Erythroblast (primary cell): ENCODE measurements at regions not wholly inside any gene's neighbourhood (a gene's known extent, or its start where the extent isn't known, plus 50 kb on each side); places are given as distances from the start of the nearest gene placed in this dataset.
"Not testable (repeated sequence)": the region's sequence is repeated elsewhere in the genome, so short reads cannot be mapped to it uniquely, and the experiment has no call there.

Experiments
- DNase-seq, 2 experiments: peaks; one replicate each; lab custom pipeline; 2025; lab: John Stamatoyannopoulos, UW
- GATA1 ChIP-seq: IDR thresholded peaks from 2 replicates; pipeline ENCODE4 v1.6.1; 2011; ENCODE audit warnings: low read depth, mild to moderate bottlenecking, control low read depth, low read length, moderate library complexity
- POLR2A ChIP-seq: IDR thresholded peaks from 2 replicates; pipeline ENCODE4 v1.6.1; 2011; ENCODE audit warnings: mild to moderate bottlenecking, low read length

GRCh38 chr18:61651145-61651879 lies 241.5 kb downstream of the RNF152 start:
- TF ChIP-seq POLR2A (no peak), GATA1 (no peak)
- DNase-seq, result no peak

- DNase-seq, result no peak
- TF ChIP-seq POLR2A (no peak), GATA1 (no peak)
These were observed 248.7 kb downstream of the RNF152 start for GRCh38 chr18:61643884-61644647.

DNA sequence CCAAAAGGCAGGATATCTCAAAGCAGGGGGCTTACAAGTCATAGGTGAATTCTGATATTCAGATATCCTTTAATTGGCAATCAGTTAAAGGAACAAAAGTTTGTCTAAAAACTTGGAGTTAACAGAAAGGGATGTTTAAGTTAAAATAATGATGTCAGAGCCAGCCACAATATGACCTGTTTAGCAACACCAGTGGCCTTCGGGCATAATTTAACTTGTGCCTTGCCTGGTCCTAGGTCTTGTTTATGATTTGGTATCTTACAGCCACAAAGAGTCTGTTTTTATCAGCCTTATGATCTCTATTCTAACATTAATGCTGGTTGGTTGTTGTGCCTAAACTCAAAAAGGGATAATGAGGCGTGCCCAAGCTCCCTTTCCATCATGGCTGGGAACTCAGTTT lies 252.9 kb downstream of the RNF152 start:
- TF ChIP-seq POLR2A (no peak), GATA1 (no peak)
- DNase-seq, result no peak

DNA sequence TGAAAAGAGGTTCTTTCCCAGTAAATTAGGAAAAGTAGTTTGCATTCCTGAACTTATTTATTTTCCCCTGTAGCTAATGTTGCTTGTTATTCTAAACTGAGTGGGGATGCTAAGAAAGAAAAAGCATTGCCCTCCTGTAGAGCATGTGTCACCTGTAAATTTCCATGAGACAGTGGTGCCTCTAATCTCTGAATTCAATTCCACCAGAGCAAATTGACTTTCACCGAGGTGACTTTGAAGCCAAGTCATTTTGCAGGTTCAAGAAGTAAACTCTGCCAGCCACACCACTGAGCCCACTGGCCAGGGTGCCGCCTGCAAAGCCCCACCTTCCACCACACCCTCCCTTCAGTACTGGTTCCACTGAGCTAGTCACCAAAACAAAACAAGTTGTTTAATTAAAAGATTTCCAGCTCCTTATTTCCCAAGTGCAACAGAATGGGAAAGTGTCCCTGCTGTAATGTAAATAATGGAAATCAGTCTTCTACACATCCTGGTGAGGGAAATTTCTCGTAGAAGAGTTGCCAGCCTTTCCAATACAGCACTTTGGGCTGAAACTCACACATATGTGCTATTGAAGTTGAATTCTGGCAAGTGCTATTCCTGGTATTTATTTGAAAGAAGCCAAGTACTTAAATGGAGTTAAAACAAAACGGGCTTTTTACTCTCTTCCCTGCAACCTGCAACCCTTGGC lies 254.8 kb downstream of the RNF152 start:
- TF ChIP-seq POLR2A, result no peak
- TF ChIP-seq GATA1, result no peak
- no peak for DNase-seq

DNA sequence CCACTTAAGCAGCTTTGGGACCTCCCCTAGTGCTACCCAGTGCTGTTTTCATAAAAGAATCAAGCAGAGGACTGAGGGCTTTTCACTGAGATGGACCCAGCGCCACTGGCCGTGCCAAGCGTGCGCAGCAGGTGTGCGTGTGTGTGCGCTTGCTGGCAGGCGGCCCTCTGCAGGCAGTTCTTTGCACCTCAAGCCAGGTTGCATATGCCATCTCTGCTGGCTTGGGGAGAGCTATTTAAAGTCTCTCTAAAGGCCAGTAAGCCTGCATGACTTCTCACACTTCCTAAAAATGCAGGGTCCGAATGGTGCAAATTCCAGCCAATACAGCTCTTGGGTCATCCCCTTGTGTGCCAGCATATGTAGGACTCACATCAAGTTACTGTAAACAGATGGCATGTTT lies 255.5 kb downstream of the RNF152 start:
- DNase-seq, result no peak

GRCh38 chr18:61635901-61636528 lies 256.8 kb downstream of the RNF152 start:
- peak; percentile 48 to 70 for DNase-seq

More for the DNA sequence above, 255.5 kb downstream of the RNF152 start:
- TF ChIP-seq POLR2A (no peak), GATA1 (no peak)

GRCh38 chr18:61628085-61628484 lies 264.7 kb downstream of the RNF152 start:
- TF ChIP-seq POLR2A (no peak), GATA1 (no peak)
- no peak for DNase-seq

More at GRCh38 chr18:61635901-61636528, 256.8 kb downstream of the RNF152 start:
- TF ChIP-seq POLR2A (no peak), GATA1 (no peak)

- DNase-seq, result not testable (repeated sequence)
These were observed 268.2 kb downstream of the RNF152 start for GRCh38 chr18:61624631-61625030.

- TF ChIP-seq POLR2A, result no peak
- TF ChIP-seq GATA1, result no peak
- DNase-seq, result no peak
These were observed 273.0 kb downstream of the RNF152 start for GRCh38 chr18:61619783-61620182.

GRCh38 chr18:61618816-61619215 lies 274.0 kb downstream of the RNF152 start:
- TF ChIP-seq GATA1, result no peak
- no peak for TF ChIP-seq POLR2A
- DNase-seq, result no peak

- TF ChIP-seq POLR2A (no peak), GATA1 (no peak)
- no peak for DNase-seq
These were observed 276.6 kb downstream of the RNF152 start for GRCh38 chr18:61616111-61616610.

GRCh38 chr18:61612517-61612916 lies 279.3 kb downstream of the CDH20 start:
- no peak for TF ChIP-seq POLR2A
- TF ChIP-seq GATA1, result no peak
- DNase-seq, result no peak

DNA sequence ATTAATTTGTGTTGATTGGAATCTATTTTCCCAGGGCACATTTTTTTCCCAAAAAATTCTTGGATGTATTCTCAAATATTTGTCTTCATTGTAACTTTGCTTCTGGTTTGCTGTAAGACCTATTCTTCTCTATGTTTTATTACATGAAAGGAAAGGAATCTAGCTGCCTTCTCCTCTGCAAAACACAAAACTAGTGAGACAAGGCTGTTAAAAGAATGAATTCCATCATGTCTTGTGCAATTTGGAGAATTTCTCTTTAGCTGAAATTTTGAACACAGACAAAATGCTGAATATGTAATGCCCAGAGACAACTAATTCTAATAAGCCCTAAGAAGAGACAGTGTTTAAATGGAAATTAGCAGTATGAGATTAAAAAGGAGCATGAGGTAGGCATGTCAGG lies 275.9 kb downstream of the CDH20 start:
- TF ChIP-seq POLR2A (no peak), GATA1 (no peak)

DNA sequence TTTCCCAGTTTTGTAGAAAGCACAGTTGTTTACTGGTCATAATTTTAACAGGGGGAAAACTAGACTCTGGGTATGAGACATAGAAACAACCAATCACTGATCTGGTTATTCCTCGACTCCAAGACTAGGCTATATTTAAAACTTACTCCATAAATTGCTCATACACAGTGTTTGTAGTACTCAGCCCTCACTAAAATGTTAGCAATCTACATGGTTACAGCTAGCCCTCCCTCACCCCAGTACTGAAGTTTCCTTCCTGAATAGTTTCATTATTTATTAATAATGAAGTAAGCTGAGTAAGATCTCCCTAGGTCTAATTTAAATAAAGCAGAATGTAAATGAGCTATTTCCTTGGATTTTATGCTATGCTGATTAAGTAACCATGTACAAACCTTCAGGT lies 275.1 kb downstream of the CDH20 start:
- DNase-seq, result no peak
- TF ChIP-seq POLR2A (no peak), GATA1 (no peak)

More for the DNA sequence above, 275.9 kb downstream of the CDH20 start:
- no peak for DNase-seq
